DND-41 (cell line): ENCODE measurements at regions not wholly inside any gene's neighbourhood (a gene's known extent, or its start where the extent isn't known, plus 50 kb on each side); places are given as distances from the start of the nearest gene placed in this dataset.

Experiments
- EZH2 ChIP-seq: IDR thresholded peaks from 3 replicates; pipeline ENCODE4 v1.6.1; 2012; ENCODE audit warnings: borderline replicate concordance, low read depth, mild to moderate bottlenecking, moderate library complexity, low read length, inconsistent platforms; ENCODE audit not compliant: severe bottlenecking
- TF ChIP-seq, protein P1 (sequence below): IDR thresholded peaks from 2 replicates; pipeline ENCODE4 v1.5.1; 2012; ENCODE audit warnings: borderline replicate concordance, low read length, moderate library complexity, mild to moderate bottlenecking; ENCODE audit not compliant: poor library complexity, severe bottlenecking; ENCODE audit errors: extremely low read depth

- TF ChIP-seq, protein P1, sequence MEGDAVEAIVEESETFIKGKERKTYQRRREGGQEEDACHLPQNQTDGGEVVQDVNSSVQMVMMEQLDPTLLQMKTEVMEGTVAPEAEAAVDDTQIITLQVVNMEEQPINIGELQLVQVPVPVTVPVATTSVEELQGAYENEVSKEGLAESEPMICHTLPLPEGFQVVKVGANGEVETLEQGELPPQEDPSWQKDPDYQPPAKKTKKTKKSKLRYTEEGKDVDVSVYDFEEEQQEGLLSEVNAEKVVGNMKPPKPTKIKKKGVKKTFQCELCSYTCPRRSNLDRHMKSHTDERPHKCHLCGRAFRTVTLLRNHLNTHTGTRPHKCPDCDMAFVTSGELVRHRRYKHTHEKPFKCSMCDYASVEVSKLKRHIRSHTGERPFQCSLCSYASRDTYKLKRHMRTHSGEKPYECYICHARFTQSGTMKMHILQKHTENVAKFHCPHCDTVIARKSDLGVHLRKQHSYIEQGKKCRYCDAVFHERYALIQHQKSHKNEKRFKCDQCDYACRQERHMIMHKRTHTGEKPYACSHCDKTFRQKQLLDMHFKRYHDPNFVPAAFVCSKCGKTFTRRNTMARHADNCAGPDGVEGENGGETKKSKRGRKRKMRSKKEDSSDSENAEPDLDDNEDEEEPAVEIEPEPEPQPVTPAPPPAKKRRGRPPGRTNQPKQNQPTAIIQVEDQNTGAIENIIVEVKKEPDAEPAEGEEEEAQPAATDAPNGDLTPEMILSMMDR = no peak
- TF ChIP-seq EZH2 = no peak
Measured at GRCh38 chr20:22430154-22430745, 154.1 kb downstream of the FOXA2 start.
